PC-9 (cell line): ENCODE measurements at regions not wholly inside any gene's neighbourhood (a gene's known extent, or its start where the extent isn't known, plus 50 kb on each side); places are given as distances from the start of the nearest gene placed in this dataset.

Experiments
- CTCF ChIP-seq: fragments of 200-600 bp; sonication (generic); conservative IDR thresholded peaks from 2 replicates; pipeline ENCODE4 v1.6.1; 2017; ENCODE audit warnings: mixed run types, antibody characterized with exemption, mild to moderate bottlenecking, moderate library complexity
- EZH2 ChIP-seq: fragments of 200-600 bp; sonication (generic); IDR thresholded peaks from 2 replicates; pipeline ENCODE4 v1.8.0; 2017; ENCODE audit warnings: antibody characterized with exemption, low read depth

- TF ChIP-seq CTCF, result no peak
- TF ChIP-seq EZH2, result no peak
These were observed 1504.5 kb downstream of the CDH11 start for GRCh38 chr16:63617047-63617989.
